ENCODE measurements at regions not wholly inside any gene's neighbourhood (a gene's known extent, or its start where the extent isn't known, plus 50 kb on each side); places are given as distances from the start of the nearest gene placed in this dataset.
"Not testable (repeated sequence)": the region's sequence is repeated elsewhere in the genome, so short reads cannot be mapped to it uniquely, and the experiment has no call there.

DNA sequence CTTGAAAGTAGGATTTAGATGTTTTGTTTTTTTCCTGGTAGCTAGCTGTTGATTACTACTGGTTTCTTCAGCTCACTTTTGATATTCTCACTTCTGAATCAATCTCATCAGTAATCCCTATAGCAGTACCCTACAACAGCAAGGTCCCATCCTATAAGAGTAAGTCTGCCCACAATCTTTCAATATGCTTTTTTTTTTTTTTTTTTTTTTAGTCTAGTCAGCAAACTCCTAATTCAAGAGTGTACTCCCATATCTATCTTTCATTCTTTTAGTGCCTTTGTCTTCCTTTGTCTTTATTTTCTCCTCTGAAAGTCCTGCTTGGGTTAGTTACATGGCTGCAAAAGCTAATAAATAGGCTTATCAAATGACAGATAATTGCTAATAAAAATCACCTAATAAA is 362.4 kb upstream of the RIOK2 start:
- no peak for DNase-seq

GRCh38 chr5:97545886-97546535 is 363.0 kb upstream of the RIOK2 start:
- no peak for DNase-seq

DNA sequence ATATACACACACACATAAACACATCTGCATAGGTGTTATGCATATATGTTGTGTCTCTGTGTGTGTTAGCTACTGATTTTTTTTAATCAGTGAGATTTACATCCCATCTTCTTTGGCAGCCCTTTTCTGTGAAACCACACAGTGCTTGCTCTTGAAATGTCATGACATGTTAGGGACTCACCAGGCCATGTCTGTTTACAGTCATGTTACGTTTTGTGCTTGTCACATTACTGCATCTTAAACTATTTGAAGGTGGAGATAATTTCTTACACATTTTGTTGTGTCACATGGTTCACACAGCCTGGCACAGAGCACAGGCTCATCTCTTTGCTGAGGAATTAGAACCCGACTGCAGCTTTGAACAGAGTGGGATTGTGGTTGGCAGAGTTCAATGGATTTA is 364.4 kb upstream of the RIOK2 start:
- no peak for DNase-seq

- DNase-seq: no peak
Observed at GRCh38 chr5:97547999-97548738, 365.1 kb upstream of the RIOK2 start.

GRCh38 chr5:97548739-97549080 is 365.7 kb upstream of the RIOK2 start:
- no peak for DNase-seq

- no peak for DNase-seq
Observed at GRCh38 chr5:97549496-97549895, 366.4 kb upstream of the RIOK2 start.

DNA sequence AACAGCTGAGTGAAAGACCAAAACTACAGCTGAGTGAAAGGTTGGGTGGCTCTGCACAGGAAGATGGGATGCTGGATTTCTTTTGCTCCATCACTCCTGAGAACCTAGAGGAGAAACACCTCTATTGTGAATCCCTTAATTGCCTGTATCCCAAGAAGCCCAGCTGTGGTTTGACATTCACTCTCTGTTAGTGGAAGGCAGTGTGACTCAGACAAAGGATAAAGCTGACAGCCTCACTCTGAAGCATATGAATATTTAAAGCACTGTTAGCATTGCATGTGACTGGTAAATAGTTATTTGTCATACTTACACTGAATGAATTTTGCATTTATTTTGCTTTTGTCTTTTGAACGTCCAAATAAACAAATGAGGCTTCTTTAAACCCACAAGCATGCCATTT is 367.1 kb upstream of the RIOK2 start:
- DNase-seq: no peak

- no peak for DNase-seq
Observed at GRCh38 chr5:97550818-97551217, 367.8 kb upstream of the RIOK2 start.

DNA sequence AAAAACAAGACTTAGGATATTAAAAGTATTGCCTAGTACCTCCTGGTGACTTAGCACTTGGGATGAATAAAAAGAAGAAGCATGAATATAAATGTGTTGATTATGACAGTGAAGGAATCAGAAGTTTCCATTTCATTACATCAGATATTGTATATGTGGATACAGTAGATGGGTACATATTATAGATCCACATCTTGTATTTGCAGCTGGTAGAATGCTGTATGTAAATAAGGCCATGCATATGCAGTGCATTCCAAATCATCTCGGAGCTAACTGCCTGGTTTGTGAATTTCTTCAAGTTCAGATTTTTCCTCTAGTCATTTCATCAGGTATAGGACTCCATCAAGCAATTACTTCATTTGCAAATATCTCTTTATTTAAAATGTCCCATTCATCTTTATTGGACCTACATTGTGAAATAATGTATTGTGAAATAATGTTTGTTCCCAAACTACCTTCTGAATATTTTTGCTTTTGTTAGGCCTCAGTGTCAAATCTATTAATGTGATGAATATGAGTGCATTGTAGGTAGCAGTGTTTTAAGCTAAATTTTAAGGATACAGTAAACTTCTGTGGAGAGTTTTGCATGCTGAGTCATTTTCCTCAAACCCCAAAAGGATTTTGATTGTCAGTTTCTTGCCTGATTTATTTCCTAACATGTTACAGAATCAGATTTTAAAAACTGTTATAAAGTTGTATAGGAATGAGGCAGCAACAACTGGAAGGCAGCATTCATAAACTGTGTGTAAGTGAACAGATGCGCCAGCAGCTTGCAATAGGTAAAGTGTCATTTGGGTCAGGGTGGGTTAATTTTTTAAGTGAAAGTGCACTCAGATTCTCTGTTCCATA is 370.8 kb upstream of the RIOK2 start:
- DNase-seq: no peak

DNA sequence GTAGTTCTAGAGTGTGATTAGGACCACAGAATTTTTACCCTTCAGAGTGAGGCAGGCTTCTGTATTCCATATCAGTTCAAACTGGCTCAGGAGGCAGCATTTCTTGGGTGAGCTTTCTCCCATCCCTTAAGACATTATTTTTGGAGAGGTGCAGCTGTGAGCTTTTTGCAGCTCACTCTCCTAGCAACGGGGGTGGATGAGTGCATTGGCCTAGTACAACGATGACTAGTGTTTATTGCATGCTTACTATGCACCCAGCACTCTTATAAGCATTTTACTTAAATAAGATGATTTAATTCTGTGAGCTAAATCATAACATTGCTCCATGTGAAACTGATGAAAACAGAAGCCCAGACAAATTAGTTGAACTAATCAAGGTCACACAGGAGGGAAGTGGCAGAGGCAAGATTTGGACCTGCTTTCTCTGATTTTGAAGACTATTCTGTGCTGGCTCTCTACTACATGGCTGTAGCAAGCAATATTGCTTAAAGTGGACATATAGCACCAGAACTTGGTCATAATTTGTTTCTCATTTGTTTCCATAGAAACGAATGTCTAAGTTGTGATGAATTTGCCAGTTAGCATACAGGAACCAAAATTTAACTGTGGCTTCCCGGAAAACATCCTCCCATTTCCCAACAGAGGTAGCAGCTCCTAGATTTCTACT is 372.1 kb upstream of the RIOK2 start:
- DNase-seq: no peak

GRCh38 chr5:97555644-97555981 is 372.6 kb upstream of the RIOK2 start:
- no peak for DNase-seq

GRCh38 chr5:97559827-97560598 is 377.0 kb upstream of the RIOK2 start:
- peak in 2 of 14 donors; percentile 6 to 7 for DNase-seq

- DNase-seq: no peak
Observed at GRCh38 chr5:97560599-97560993, 377.5 kb upstream of the RIOK2 start.

GRCh38 chr5:97563050-97563657 is 380.1 kb upstream of the RIOK2 start:
- no peak for DNase-seq

GRCh38 chr5:97568382-97568781 is 385.3 kb upstream of the RIOK2 start:
- no peak for DNase-seq

DNA sequence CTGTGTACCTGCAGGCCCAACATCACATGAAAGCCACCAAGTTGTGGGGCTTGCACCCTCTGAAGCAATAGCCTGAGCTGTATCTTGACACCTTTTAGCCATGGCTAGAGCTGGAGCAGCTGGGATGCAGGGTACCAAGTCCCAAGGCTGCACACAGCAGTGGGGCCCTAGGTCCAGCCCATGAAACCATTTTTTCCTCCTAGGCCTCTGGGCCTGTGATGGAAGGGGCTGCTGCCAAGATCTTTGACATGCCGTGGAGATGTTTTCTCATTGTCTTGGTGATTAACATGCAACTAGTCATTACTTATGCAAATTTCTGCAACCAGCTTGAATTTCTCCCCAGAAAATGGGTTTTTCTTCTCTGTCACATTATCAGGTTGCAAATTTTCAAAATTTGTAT is 387.2 kb upstream of the RIOK2 start:
- no peak for DNase-seq

DNA sequence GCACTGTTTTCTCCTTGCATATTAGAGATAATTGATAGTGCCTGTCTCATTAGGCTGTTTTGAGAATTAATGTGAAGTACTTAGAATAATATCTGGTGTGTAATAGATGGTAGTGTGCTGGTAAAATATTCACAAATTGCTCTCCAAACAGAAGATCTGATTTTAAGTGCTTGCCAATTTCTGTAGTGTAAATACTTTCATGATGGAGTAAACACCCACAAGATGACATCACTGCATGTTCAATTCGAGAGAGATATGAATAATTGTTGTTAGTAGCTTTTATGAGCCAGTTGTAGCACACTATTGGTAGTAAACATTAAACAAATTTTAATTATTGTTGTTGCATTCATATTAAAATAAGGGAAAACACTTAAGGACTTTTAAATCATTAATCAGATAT is 392.3 kb upstream of the RIOK2 start:
- DNase-seq: no peak

DNA sequence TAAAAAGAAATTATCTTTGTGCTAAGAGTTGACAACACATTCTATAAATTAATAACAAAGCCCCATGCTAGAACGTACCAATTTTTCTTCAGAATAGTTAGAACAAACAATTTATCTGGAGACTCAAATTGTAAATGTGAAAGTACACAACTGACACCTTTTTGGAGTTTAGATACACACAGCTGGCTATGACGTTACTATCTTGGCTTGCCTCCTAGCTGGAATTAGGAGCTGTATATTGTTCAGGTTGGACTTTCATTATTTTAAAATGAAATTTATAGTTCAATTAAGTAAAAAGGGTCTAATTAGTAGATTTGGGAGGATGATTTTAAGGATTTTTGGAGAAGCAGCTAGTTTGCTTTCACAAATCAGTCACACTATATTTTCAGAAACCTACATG is 393.9 kb upstream of the RIOK2 start:
- no peak for DNase-seq

- DNase-seq: not testable (repeated sequence)
Observed at GRCh38 chr5:97579977-97580376, 396.9 kb upstream of the RIOK2 start.

GRCh38 chr5:97580746-97581145 is 397.7 kb upstream of the RIOK2 start:
- DNase-seq: no peak

- DNase-seq: no peak
Observed at GRCh38 chr5:97591781-97592180, 408.7 kb upstream of the RIOK2 start.

DNA sequence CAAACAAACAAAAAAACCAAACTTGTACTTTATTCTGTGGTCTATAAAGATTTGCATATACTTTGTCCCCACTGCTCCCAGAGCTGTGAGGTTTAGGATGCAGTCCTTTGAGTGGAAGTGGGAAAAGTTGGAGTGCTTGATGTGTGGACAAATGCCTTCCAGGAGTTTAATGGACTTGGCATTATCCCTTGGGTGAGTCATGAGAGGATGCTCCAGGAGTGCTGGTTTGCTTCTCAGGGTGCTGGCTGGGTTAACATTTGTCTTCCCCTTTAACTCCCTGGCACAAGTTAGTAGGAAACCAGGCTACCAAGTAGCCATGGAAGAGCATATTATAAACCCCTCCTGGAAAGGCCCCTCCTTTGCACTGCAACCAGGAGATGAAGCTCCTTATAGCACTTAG is 417.4 kb upstream of the RIOK2 start:
- DNase-seq: no peak
